ENCODE measurements at regions not wholly inside any gene's neighbourhood (a gene's known extent, or its start where the extent isn't known, plus 50 kb on each side); places are given as distances from the start of the nearest gene placed in this dataset.

DNA sequence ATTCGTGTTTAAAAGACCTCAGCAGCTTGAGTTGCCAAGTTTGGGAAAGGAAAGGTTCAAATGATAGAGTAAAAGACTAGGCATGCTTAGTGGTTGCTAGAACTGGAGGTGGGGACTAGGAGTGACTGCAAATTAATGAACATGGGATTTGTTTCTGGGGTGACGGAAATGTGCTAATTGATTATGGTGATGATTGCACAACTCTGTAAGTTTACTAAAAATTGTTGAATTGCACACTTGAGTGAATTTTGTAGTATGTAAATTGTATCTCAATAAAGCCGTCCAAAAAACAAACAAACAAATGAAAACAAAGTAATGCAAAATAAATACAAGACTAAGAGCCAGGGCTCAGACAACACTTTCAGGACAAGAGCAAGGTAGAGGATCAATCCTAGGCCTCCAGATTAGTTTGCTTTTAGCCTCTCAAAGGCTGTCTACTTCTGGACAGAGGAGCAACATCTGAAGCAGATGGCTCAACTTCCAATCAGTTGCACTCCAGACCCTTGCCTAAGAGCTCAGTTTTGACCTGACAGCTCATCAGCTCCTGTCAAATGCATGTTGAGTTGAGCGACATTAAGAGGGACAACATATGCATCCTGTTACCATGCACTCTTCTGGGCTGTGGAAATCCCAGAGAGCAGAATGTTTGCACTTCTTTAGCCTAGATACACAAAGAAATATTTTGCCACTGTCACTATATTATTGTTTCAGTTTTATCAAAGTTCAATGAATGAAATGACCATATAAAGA, 111.2 kb upstream of the ASIC2 start:
- no peak for DNase-seq

DNA sequence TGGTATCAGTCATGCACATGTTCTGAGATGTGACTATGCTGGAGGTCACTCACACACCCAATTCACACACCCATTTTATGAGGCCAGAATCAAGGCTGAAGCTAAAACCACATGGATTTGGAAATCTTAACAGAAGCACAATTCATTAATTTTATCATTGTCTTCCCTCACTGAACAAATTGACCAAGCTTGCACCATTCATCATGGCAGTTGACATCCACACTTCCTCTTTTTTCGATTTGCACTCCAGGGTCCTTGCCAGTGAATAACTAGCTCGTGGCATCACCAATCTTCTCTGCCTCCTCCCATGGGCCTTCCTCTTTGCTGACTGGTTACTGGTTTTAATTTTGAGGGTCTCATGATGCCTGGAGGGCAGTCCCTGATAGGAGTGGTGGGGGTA, 123.0 kb upstream of the ASIC2 start:
- no peak for DNase-seq

DNA sequence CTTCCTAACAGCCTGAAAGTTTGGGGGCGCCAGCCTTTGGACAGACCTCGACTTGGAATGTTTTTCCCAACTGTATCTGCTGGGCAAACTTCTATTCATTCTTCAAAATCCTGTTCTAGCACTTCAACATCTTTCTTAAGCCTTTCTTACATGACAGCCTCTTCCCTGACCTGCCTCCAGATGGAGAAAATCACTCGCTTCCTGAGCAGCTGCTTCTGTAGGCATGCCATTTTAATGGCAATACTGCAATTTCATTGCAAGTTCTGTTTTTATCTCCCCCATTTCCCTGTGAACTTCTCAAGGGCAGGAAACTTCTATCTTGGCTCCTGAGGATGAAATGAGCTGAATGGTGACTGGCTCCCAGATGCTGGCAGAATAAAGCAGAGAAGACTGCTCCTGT, 128.8 kb upstream of the ASIC2 start:
- DNase-seq: no peak

DNA sequence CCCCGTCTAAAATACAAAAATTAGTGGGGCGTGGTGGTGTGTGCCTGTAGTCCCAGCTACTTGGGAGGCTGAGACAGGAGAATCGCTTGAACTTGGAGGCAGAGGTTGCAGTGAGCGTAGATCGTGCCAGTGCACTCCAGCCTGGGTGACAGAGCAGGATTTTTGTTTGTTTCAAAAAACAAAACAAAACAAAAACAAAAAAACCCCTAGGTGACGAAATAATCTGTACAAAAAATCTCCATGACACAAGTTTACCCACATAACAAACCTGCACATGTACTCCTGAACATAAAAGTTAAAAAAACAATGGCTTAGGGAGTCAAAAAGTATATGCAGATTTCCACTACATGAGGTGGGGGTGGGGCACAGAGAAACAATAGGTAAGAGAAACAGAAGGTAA, 140.5 kb upstream of the ASIC2 start:
- no peak for DNase-seq

DNA sequence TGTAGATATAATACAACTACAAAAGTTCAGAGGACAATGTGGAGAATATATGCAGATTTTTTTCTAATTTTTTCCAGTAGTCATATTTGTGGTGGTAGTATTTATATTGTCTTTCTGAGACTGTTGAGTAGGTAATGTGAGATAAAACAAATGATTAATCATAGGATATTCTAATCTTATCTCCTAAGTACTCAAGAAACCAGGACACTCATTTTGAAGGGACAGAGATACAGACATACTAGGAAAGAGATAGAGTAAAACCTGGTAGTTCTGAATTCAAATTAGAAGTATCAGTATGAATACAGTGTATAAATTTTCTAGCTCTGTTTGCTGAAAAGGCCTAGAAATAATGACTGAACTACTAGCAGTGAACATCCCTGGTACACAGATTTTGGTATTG, 141.7 kb upstream of the ASIC2 start:
- no peak for DNase-seq

DNA sequence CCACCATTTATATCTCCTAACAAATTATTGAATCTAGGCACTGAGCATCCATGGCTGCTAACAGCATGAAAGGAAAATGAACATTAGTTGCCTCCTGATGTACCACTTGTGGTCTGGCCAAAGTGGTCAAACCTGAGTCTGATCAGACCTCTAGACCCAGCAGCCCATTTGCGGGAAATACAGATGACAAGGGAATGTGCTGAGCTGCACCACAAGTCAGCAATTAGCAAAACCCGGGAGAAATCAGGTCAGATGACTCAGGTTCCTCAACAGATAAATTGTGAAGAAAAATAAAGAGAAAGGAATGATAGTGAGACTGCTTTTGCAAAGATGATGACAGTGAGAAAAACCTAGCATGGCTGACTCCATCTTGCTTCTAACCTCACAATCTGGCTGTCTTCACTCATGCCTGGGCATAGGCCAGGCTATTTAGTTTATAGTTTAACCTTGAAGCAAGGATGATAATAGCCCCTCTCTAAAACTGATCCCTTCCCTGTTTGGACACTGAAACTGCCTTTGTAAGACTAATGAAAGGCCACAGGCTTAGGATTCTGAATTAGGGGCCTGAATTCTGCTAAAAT, 142.7 kb upstream of the ASIC2 start:
- no peak for DNase-seq

DNA sequence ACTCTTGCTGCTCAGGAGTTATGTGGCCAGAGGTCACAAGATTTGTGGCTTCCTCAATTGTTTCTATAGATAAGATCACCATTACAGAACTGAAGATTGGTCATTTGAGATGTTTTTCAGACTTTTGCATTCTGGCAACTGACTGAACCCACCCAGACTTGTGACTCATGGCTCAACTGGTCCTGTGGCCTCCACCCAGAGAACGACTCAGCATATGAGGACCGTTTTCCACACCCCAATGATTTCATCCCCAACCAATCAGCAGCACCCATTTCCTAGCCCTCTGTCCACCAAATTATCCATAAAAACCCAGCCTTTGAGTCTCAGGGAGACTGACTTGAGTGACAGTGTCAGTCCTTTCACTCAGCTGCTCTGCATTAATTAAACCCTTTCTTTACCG, 143.2 kb upstream of the ASIC2 start:
- no peak for DNase-seq

DNA sequence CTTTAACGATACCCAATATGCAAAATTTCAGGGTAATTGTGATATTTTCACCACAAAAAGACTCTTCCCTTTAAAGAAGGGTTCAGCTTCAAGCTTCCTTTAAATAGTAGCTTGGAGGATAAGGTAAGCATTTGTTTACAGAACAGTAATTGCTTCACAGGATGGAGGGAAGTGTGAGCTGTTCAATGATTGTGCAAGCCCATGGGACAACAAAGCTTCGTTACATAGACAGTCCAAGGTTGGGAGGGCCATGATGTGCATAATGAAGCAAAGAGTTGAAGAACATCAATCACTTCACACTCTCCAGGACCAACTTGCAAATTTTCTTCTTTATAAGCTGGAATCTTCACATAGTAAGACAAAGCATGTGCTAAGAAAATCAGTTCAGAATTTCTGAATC, 145.0 kb upstream of the ASIC2 start:
- DNase-seq: no peak

DNA sequence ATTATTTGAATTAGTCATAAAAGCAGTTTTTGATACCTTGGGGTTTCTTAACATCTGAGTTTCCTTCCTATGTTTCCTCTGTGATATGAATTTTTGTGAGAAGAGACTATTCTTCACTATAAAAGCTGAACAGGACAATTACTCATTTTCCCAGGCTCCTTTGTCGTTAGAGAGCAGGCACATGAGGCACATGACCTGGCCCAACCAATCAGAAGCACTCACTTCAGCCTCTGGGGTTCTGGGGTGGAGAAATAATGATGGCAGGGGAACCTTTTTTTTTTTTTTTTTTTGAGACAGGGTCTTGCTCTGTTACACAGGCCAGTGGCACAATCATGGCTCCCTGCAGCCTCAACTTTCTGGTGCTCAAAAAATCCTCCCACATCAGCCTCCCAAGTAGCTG, 145.5 kb upstream of the ASIC2 start:
- no peak for DNase-seq

DNA sequence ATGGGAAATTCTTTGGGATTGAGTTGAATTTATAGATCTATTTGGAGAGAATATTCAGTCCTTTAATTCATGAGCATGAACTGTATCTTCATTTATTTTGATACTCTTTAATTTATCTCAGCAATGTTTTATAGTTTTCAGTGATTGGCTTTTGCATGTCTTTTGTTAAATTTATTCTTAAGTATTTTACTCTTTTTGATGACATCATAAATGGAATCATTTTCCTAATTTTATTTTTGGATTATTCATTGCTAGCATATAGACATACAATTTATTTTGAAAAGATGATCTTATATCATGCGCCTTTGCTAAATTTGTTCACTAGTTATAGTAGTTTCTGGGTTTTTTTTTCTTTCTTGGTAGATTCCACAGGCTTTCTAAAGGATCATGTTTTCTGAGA, 149.2 kb upstream of the ASIC2 start:
- no peak for DNase-seq

DNA sequence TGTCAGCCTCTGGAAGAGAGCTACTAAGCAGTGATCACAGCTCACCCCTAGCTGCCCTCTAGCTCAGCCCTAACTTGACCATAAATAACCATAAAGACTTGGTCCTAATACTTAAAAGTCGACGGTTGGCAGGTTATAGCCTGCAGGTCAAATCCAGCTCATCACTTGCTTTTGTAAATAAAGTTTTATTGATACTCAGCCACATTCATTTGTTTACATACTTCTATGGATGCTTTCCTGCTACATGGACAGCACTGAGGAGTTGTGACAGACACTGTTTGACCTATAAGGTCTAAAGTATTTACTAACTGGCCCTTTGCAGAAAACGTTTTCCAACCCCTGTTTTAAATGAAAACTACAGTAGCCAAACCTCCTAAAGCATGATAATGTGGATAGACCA, 151.6 kb upstream of the ASIC2 start:
- no peak for DNase-seq

DNA sequence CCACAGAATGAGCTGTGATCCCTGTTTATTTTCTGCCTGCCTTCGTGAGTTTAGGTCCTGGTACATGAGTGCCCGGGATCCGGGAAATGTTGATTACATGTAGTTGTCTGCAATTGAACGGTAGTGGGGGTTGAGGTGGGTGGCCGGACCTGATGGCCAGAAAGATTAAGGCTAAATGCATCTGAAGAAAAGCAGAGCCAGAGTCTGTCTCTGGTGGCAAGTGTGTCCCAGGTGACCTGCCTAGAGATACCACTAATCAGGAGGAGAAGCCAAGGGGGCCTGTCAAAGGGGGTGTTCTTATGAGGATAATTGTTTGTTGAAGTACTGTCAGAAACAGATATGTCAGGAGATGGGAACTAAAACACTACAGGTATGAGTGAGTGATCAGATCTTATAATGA, 154.0 kb upstream of the ASIC2 start:
- DNase-seq: no peak

DNA sequence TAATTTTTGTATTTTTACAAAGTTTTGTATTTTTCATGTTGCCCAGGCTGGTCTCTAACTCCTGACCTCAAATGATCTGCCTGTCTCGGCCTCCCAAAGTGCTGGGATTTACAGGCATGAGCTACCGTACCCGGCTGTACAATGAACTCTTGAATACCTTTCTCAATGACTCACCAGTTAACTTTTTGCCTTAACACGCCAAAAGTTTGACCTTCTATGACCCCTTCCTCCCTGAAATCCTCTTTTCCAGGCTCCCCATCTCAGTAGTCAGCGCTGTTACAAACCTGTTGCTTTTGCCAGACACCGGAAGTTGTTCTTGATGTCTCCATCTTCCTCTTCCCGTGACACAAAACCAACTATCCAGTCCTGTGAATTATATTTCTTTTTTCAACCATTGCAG, 158.1 kb upstream of the ASIC2 start:
- no peak for DNase-seq

DNA sequence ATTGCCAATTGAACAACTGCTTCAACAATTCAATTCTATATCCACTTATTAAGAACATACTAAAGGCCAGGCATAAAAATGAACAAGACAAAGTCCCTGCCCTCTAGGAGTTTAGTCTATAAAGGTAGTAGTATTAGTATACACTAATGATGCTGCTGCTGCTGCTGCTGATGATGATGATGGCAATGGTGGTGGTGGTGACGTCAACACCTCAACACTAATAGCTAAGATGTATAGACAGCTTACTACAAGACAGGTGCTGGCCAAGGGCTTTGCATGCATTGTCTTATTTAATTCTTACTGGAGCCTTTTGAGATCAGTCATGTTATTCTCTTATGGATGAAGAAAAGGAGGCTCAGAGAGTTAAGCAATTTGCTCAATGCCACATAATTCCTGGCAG, 164.4 kb upstream of the ASIC2 start:
- no peak for DNase-seq

DNA sequence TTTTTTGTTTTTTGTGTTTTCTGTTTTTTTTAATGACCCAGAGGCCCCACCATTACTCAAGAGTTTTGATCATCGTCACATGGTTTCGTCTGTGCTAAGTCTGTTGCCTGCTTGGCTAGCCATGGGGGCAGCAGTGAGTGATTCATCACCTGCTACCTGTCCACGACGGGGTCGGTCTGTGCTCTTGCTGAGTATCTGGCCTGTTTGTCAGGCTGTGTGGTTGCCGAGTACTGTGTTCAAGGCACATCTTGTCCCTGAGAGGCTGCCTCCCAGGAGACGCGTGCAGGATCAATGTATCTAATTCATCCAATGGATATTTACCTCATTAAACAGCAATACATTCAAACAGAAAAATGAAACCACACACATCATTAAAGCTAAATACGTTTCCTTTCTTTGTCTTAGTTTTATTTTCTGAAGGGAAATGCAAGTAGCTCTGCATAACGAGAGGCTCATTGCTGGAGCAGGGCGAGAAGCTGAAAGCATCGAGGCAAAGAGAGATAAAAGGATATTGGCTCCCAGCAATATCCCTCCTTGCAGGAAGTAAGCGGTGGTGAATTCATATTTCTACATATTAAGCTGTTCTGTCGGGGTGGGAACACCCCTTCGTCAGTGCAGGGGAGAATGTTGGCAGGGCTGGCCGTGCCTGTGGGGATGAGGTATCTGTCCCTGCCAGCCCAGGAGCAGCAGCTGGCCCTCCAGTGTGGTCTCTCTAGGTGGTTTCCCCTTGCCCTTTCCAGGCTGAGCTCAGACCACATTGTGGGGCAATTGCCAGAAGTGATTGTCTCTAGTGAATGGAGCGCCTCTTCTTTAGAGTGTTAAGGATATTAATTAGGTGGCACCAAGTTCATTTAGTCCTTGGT, 166.2 kb upstream of the ASIC2 start:
- DNase-seq: no peak

DNA sequence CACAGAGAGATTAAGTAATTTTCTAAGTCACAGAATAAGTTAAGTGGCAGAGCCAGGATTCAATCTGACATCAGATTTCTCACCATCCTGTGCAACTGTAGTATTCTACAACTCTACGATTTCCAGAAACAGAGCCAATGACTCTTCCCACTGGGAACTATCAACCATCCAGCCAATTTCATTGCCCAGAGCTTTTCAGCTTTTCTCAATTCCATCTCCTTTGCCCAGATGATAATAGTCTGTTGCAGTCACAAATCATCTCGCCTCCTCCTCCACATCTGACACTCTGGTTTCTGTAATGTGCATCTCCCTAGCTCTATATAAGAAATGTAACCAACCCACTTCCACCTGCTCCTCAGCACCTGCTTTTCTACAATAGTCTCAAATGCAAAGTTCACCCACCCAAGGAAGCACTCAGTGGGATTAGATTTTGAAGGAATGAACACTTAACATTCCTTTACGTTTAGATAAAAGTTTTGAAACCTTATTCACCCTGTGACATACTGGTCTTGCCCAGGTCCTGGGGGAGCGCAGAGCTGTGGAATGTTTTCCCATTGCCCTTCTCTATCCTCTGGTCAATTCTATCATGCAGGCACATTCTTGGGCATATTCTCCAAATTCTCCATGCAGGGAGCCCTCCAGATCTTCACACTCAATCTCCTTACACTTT, 167.8 kb upstream of the ASIC2 start:
- no peak for DNase-seq

DNA sequence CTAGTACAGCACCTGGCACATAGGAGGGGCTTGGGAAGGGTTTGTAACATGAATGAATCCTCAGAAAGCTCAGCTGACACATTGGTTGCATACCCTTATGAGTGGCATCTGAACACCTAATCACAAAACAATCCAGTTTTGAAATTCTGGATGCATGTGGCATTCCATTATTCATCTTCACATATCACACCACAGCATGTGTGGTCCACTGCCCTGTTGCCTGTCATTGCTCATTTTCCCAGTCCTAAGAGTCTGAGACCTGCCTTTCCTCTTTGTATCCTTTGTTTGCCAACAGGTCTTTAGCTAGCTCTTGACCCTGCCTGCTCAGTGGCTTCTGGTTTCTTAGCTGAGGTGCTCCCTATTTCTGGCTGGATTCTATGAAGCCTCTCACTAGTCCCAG, 170.8 kb upstream of the ASIC2 start:
- DNase-seq: no peak

DNA sequence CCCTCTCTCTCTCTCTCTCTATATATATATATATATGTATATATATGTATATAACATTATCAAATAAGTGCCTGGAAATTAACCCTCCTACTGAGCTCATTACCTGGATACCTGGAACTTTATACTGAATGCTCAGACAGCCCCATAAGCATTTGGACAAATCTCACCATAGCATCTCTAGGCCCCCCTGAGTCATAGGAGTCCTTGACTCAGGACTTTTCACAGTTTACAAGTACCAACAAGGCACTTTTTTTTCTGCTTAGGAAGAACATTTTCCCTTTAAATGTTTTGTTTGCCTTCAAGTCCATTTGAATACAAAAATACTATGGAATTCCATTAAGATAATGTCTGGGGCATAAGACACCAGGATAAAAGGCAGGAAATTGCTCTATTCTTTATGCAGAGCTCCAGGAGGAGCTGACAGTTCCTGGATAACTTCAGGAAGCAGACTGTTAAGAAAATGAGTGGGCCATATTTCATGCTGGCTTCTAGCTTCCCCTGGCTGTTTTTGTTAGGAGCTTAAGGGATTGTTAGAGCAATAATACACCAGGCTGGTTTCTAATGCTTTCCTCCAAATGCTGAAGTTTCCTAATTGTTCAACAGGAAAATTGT, 171.7 kb upstream of the ASIC2 start:
- no peak for DNase-seq

DNA sequence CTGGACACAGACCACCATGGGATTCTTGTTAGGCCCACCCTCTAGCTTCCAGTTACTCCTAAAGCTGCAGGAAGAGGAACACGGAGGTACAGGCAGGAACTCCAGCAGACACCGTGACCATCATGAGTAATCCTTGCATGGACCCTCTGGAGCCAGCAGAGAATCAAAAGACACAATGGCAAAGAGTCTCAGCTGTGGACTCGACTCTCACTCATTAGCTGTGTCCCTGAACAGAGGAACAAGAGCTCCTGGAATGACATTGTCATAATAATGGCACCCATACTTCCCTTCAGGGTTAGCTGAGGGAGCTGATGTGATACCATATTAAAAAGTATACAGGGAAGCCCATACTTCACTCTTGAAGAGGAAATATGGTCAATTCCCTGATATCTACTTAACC, 176.3 kb upstream of the ASIC2 start:
- no peak for DNase-seq

DNA sequence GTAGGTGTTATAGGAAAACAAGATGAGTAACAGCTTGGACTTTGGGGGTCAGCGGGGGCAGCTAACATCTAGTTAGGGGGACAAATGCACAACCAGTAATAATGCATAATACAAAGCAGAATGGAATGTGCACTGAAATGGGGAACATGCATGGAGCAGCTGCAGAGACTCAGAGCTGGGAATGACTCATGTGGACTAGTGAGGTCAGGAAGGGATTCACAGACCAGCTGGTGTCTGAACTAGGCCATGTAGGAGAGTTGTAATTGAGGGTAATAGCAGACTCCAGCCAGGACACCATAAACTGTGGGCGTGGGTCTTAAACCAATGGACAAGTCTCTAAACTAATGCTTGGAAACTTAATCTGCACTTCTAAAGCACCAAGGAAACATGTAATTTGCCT, 176.8 kb upstream of the ASIC2 start:
- DNase-seq: no peak

DNA sequence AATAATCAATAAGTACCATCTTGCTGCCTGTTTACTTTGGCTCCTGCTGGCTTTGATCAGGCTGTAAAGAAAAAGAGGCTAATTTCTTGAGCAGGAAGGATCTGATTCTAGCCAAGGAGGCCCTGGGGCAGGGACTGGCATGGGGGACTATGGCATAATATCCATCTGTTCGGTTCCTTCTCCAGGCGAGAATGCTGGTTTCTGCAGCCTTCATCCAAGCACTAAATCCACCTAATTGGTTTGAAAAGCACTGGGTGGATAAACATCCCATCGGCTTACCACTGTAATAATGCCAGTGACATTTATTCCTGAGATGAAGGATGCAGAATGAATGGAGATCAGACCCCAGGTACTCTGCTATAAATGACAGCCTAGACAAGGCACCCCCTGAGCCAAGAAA, 180.0 kb upstream of the ASIC2 start:
- no peak for DNase-seq

DNA sequence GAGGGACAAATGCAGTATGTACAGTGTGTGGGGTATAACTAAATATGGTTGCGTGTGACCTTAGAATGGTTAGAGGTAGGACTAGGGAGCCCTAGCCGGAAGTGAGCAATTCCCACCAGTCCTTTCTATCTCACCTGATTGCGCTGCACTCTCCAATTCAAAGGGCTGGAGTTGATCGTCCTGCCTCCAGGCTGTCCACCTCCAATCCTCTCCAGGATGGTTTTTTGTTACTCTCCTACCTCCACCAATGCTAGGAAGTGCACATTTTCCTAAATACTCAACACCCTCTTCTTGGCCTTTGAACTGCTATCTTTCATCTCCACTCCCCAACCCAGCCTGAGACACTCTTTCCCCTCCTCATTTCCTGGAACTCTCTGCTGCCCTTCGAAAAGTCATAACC, 181.7 kb upstream of the ASIC2 start:
- no peak for DNase-seq

DNA sequence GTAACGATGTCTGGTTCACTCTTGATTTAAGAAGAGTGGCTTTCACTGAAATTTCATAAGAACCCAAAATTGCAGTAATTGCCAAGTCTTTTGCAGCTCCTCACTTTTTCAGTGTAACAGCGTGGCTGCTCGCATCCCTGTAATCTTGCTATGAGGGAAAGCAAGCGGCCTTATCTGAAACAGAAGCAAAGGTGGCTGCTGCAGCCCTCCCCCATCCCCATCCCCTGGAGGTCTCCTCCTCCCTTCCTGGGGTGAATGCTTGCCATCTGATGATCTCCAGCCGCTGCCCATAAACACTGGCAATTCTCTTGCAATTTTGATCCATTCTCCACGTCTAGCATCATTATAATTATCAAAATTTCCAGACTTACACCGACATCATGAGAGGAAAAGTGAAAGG, 182.5 kb upstream of the ASIC2 start:
- DNase-seq: no peak
